Caco-2 (cell line): ENCODE measurements at regions not wholly inside any gene's neighbourhood (a gene's known extent, or its start where the extent isn't known, plus 50 kb on each side); places are given as distances from the start of the nearest gene placed in this dataset.
"Not testable (repeated sequence)": the region's sequence is repeated elsewhere in the genome, so short reads cannot be mapped to it uniquely, and the experiment has no call there.

Source experiments
- BruUV-seq: library from RNA; stranded (reverse); fragments of 400-500 nt; replicated peaks from 2 replicates; lab custom pipeline; 2021; lab: Mats Ljungman, UMichigan
- CTCF ChIA-PET: fragments of 300-600 bp; sonication (Branson Sonifier 250); formaldehyde crosslinking; loops from one replicate; lab custom pipeline; 2022; ENCODE audit warnings: antibody characterized with exemption; lab: Charles Lee
- POLR2A ChIA-PET: fragments of 300-600 bp; sonication (Branson Sonifier 250); formaldehyde crosslinking; loops from one replicate; lab custom pipeline; 2022; ENCODE audit warnings: antibody characterized with exemption; lab: Charles Lee
- DNase-seq, 2 experiments: peaks; one replicate each; pipeline versions ENCODE4 v3.0.0 to v3.0.0-alpha.2; 2020 to 2022
- H3K27me3 ChIP-seq: replicated peaks from 2 replicates; pipeline ENCODE4 v1.6.0; 2011; ENCODE audit warnings: low read length; ENCODE audit not compliant: control insufficient read depth, insufficient read depth
- H3K36me3 ChIP-seq: 2 replicates; pipeline ENCODE4 v1.5.1; 2011; ENCODE audit warnings: low read length; ENCODE audit not compliant: control insufficient read depth, insufficient read depth
- H3K4me1 ChIP-seq: fragments of 250-450 bp; sonication (Bioruptor Pico); 2 replicates; pipeline ENCODE4 v1.5.1; 2020; ENCODE audit warnings: mild to moderate bottlenecking
- H3K4me3 ChIP-seq: 2 replicates; pipeline ENCODE4 v1.5.1; 2011; ENCODE audit warnings: low read depth, mild to moderate bottlenecking, control low read depth, low read length
- H3K9me3 ChIP-seq: fragments of 250-450 bp; sonication (Bioruptor Pico); 2 replicates; pipeline ENCODE4 v1.5.1; 2020; ENCODE audit warnings: mild to moderate bottlenecking, moderate library complexity
- H3K27ac Mint-ChIP-seq: one replicate; pipeline ENCODE4 v1.8.0; 2022; ENCODE audit warnings: mixed read lengths; ENCODE audit not compliant: unreplicated experiment
- H3K27me3 Mint-ChIP-seq: one replicate; pipeline ENCODE4 v1.8.0; 2022; ENCODE audit warnings: mixed read lengths; ENCODE audit not compliant: insufficient read depth, unreplicated experiment
- H3K36me3 Mint-ChIP-seq: one replicate; pipeline ENCODE4 v1.8.0; 2022; ENCODE audit warnings: mild to moderate bottlenecking, mixed read lengths; ENCODE audit not compliant: insufficient read depth, unreplicated experiment
- H3K4me1 Mint-ChIP-seq: one replicate; pipeline ENCODE4 v1.8.0; 2022; ENCODE audit warnings: low read depth, mixed read lengths; ENCODE audit not compliant: unreplicated experiment
- H3K4me3 Mint-ChIP-seq: one replicate; pipeline ENCODE4 v1.8.0; 2022; ENCODE audit warnings: mild to moderate bottlenecking, moderate library complexity, mixed read lengths; ENCODE audit not compliant: unreplicated experiment
- H3K9me3 Mint-ChIP-seq: one replicate; pipeline ENCODE4 v1.8.0; 2022; ENCODE audit warnings: mixed read lengths; ENCODE audit not compliant: unreplicated experiment
- intact Hi-C: fragments of 100-400 bp; cut with micrococcal nuclease; formaldehyde crosslinking; loops from one replicate; pipeline ENCODE4 v1.10.0; 2022; ENCODE audit not compliant: unreplicated experiment
- TF ChIP-seq, protein P1 (sequence below), 2 experiments: fragments of 200-600 bp in 1 of 2; IDR thresholded peaks; 1 replicate in 1 of 2; 2 replicates in 1 of 2; pipeline versions ENCODE4 v1.5.1 to v1.8.0; 2011 to 2022; ENCODE audit warnings: antibody characterized with exemption in 1 of 2, control low read depth in 1 of 2, inconsistent platforms in 1 of 2, low read depth in 1 of 2, low read length in 1 of 2, mild to moderate bottlenecking in 1 of 2, moderate library complexity in 1 of 2; ENCODE audit not compliant: insufficient read depth in 1 of 2, severe bottlenecking in 1 of 2, unreplicated experiment in 1 of 2

DNA sequence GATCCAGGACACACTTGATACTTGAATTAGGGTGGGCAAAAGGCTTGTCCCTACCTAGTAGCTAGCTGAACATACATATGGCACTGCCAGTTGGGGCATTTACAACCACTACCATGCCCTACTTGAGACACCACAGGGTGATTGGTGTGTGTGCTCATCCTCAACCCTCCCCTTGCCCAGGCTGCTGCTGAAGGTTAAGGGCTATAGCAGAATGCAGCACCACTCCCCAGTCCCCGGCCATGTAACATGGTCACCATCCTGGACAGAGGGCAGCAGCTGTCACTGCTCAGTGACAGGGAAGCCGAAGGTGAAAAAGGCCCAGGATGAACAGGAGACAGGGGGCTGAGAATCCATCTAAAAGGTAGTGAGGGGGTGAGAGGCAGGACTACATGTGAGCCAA lies 273.9 kb upstream of the SGCD start:
- Mint-ChIP-seq H3K9me3 (no peaks in the 10 kb centered on the region), H3K36me3 (no peaks in the 10 kb centered on the region), H3K27ac (no peak overlapping the region), H3K27me3 (no peaks in the 10 kb centered on the region), H3K4me3 (no peak overlapping the region), H3K4me1 (peaks cover 13% of the 10 kb centered on the region)
- no peaks in the 10 kb centered on the region for H3K36me3 ChIP-seq
- no TSS peak for BruUV-seq
- H3K9me3 ChIP-seq: no peaks in the 10 kb centered on the region
- TF ChIP-seq, protein P1, sequence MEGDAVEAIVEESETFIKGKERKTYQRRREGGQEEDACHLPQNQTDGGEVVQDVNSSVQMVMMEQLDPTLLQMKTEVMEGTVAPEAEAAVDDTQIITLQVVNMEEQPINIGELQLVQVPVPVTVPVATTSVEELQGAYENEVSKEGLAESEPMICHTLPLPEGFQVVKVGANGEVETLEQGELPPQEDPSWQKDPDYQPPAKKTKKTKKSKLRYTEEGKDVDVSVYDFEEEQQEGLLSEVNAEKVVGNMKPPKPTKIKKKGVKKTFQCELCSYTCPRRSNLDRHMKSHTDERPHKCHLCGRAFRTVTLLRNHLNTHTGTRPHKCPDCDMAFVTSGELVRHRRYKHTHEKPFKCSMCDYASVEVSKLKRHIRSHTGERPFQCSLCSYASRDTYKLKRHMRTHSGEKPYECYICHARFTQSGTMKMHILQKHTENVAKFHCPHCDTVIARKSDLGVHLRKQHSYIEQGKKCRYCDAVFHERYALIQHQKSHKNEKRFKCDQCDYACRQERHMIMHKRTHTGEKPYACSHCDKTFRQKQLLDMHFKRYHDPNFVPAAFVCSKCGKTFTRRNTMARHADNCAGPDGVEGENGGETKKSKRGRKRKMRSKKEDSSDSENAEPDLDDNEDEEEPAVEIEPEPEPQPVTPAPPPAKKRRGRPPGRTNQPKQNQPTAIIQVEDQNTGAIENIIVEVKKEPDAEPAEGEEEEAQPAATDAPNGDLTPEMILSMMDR (IDR thresholded peaks at IDR 0.05; ENCODE audit: insufficient read depth in 1 of 2, low read depth in 1 of 2, low read length in 1 of 2, severe bottlenecking in 1 of 2, unreplicated experiment in 1 of 2): no peak
- ChIA-PET POLR2A (no interaction called here), CTCF (no interaction called here)
- DNase-seq: no peak
- H3K4me3 ChIP-seq: no peak overlapping the region
- no peaks in the 10 kb centered on the region for H3K4me1 ChIP-seq
- H3K27me3 ChIP-seq: no peaks in the 10 kb centered on the region
- intact Hi-C loops: no loop called here

GRCh38 chr5:156076912-156077311 lies 250.1 kb upstream of the SGCD start:
- no peak overlapping the region for H3K27ac Mint-ChIP-seq
- Histone ChIP-seq H3K4me3 (no peak overlapping the region), H3K9me3 (no peaks in the 10 kb centered on the region), H3K4me1 (no peaks in the 10 kb centered on the region), H3K36me3 (no peaks in the 10 kb centered on the region), H3K27me3 (no peaks in the 10 kb centered on the region)
- peaks cover 54% of the 10 kb centered on the region for H3K9me3 Mint-ChIP-seq
- ChIA-PET POLR2A (no interaction called here), CTCF (no interaction called here)
- H3K27me3 Mint-ChIP-seq: no peaks in the 10 kb centered on the region
- no peak for DNase-seq
- TF ChIP-seq, protein P1 (IDR thresholded peaks at IDR 0.05; ENCODE audit: insufficient read depth in 1 of 2, low read depth in 1 of 2, low read length in 1 of 2, severe bottlenecking in 1 of 2, unreplicated experiment in 1 of 2): no peak
- intact Hi-C loops: no loop called here
- no TSS peak for BruUV-seq
- no peaks in the 10 kb centered on the region for H3K4me1 Mint-ChIP-seq
- H3K36me3 Mint-ChIP-seq: no peaks in the 10 kb centered on the region
- H3K4me3 Mint-ChIP-seq: no peak overlapping the region

GRCh38 chr5:156087577-156088110 lies 239.3 kb upstream of the SGCD start:
- TF ChIP-seq, protein P1 (IDR thresholded peaks at IDR 0.05; ENCODE audit: insufficient read depth in 1 of 2, low read depth in 1 of 2, low read length in 1 of 2, severe bottlenecking in 1 of 2, unreplicated experiment in 1 of 2): no peak
- Mint-ChIP-seq H3K9me3 (peaks cover 27% of the 10 kb centered on the region), H3K27me3 (no peaks in the 10 kb centered on the region), H3K4me3 (no peak overlapping the region), H3K27ac (no peak overlapping the region), H3K4me1 (no peaks in the 10 kb centered on the region), H3K36me3 (no peaks in the 10 kb centered on the region)
- intact Hi-C loops: no loop called here
- ChIA-PET CTCF (no interaction called here), POLR2A (no interaction called here)
- BruUV-seq: no TSS peak
- Histone ChIP-seq H3K4me3 (no peak overlapping the region), H3K36me3 (no peaks in the 10 kb centered on the region), H3K4me1 (no peaks in the 10 kb centered on the region), H3K9me3 (peaks cover 23% of the 10 kb centered on the region), H3K27me3 (no peaks in the 10 kb centered on the region)
- DNase-seq: no peak

GRCh38 chr5:156089955-156090940 lies 236.7 kb upstream of the SGCD start:
- H3K4me1 Mint-ChIP-seq, POLR2A ChIA-PET, CTCF ChIA-PET, H3K27me3 ChIP-seq, H3K27me3 Mint-ChIP-seq, intact Hi-C loops, H3K4me3 Mint-ChIP-seq, BruUV-seq, H3K4me3 ChIP-seq, H3K36me3 Mint-ChIP-seq, H3K27ac Mint-ChIP-seq, H3K4me1 ChIP-seq, H3K36me3 ChIP-seq: not testable (repeated sequence)
- peak; percentile 26 to 38 for DNase-seq
- peaks cover 27% of the 10 kb centered on the region for H3K9me3 Mint-ChIP-seq
- H3K9me3 ChIP-seq: peaks cover 28% of the 10 kb centered on the region
